ENCODE measurements at regions not wholly inside any gene's neighbourhood (a gene's known extent, or its start where the extent isn't known, plus 50 kb on each side); places are given as distances from the start of the nearest gene placed in this dataset.

GRCh38 chr10:28459453-28460144, 73.3 kb upstream of the WAC start:
- H3K27ac ChIP-seq (ENCODE audit: low read depth, low read length) = no peak overlapping the region

DNA sequence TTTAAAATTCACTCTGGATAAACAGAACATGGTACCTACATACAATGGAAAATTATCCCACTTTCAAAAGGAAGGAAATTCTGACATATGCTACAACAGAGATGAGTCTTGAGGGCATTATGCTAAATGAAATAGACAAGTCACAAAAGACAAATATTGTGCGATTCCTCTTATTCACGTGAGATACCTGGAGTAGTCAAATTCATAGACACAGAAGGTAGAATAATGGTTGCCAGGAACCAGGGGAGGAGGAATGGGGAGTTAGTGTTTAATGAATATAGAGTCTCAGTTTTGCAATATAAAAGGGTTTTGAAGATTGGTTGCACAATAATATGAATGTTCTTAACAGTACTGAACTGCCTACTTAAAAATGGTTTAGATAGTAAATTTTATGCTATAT, 69.8 kb upstream of the WAC start:
- H3K36me3 ChIP-seq (ENCODE audit: control insufficient read depth, low read length) = no peaks in the 10 kb centered on the region
- no peak overlapping the region for H3K4me2 ChIP-seq (ENCODE audit: low read length)
- no peaks in the 10 kb centered on the region for H3F3A ChIP-seq (ENCODE audit: control insufficient read depth, insufficient read depth)
- no peaks in the 10 kb centered on the region for H3K27me3 ChIP-seq (ENCODE audit: control insufficient read depth, low read length)
- no peaks in the 10 kb centered on the region for H3K4me1 ChIP-seq (ENCODE audit: control insufficient read depth, low read length)
- H3K79me2 ChIP-seq (ENCODE audit: control insufficient read depth, low read length) = no peaks in the 10 kb centered on the region
- no peaks in the 10 kb centered on the region for H3K9me2 ChIP-seq (replicated peaks; ENCODE audit: control insufficient read depth, low read length)
- no peak overlapping the region for H3K4me3 ChIP-seq (ENCODE audit: low read length)
- H3K27ac ChIP-seq (ENCODE audit: low read depth, low read length) = no peak overlapping the region
- H4K20me1 ChIP-seq (ENCODE audit: control insufficient read depth, insufficient read depth, low read depth, low read length) = no peaks in the 10 kb centered on the region
- TF ChIP-seq, protein P1, sequence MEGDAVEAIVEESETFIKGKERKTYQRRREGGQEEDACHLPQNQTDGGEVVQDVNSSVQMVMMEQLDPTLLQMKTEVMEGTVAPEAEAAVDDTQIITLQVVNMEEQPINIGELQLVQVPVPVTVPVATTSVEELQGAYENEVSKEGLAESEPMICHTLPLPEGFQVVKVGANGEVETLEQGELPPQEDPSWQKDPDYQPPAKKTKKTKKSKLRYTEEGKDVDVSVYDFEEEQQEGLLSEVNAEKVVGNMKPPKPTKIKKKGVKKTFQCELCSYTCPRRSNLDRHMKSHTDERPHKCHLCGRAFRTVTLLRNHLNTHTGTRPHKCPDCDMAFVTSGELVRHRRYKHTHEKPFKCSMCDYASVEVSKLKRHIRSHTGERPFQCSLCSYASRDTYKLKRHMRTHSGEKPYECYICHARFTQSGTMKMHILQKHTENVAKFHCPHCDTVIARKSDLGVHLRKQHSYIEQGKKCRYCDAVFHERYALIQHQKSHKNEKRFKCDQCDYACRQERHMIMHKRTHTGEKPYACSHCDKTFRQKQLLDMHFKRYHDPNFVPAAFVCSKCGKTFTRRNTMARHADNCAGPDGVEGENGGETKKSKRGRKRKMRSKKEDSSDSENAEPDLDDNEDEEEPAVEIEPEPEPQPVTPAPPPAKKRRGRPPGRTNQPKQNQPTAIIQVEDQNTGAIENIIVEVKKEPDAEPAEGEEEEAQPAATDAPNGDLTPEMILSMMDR (IDR thresholded peaks at IDR 0.05; ENCODE audit: low read depth, low read length, poor library complexity, severe bottlenecking) = no peak
- no peak for TF ChIP-seq EZH2phosphoT487 (IDR thresholded peaks at IDR 0.05; ENCODE audit: borderline replicate concordance, low read length)
- H3K9me3 ChIP-seq (ENCODE audit: control insufficient read depth, insufficient read depth, low read length) = no peaks in the 10 kb centered on the region

More at GRCh38 chr10:28459453-28460144, 73.3 kb upstream of the WAC start:
- no peaks in the 10 kb centered on the region for H3K36me3 ChIP-seq (ENCODE audit: control insufficient read depth, low read length)
- H3K9me2 ChIP-seq (replicated peaks; ENCODE audit: control insufficient read depth, low read length) = no peaks in the 10 kb centered on the region
- no peak overlapping the region for H3K4me2 ChIP-seq (ENCODE audit: low read length)
- H3K79me2 ChIP-seq (ENCODE audit: control insufficient read depth, low read length) = no peaks in the 10 kb centered on the region
- H3F3A ChIP-seq (ENCODE audit: control insufficient read depth, insufficient read depth) = no peaks in the 10 kb centered on the region
- no peaks in the 10 kb centered on the region for H3K27me3 ChIP-seq (ENCODE audit: control insufficient read depth, low read length)
- H4K20me1 ChIP-seq (ENCODE audit: control insufficient read depth, insufficient read depth, low read depth, low read length) = no peaks in the 10 kb centered on the region
- TF ChIP-seq, protein P1 (IDR thresholded peaks at IDR 0.05; ENCODE audit: low read depth, low read length, poor library complexity, severe bottlenecking) = no peak
- no peak for TF ChIP-seq EZH2phosphoT487 (IDR thresholded peaks at IDR 0.05; ENCODE audit: borderline replicate concordance, low read length)
- H3K9me3 ChIP-seq (ENCODE audit: control insufficient read depth, insufficient read depth, low read length) = no peaks in the 10 kb centered on the region
- H3K4me1 ChIP-seq (ENCODE audit: control insufficient read depth, low read length) = no peaks in the 10 kb centered on the region
- H3K4me3 ChIP-seq (ENCODE audit: low read length) = no peak overlapping the region

DNA sequence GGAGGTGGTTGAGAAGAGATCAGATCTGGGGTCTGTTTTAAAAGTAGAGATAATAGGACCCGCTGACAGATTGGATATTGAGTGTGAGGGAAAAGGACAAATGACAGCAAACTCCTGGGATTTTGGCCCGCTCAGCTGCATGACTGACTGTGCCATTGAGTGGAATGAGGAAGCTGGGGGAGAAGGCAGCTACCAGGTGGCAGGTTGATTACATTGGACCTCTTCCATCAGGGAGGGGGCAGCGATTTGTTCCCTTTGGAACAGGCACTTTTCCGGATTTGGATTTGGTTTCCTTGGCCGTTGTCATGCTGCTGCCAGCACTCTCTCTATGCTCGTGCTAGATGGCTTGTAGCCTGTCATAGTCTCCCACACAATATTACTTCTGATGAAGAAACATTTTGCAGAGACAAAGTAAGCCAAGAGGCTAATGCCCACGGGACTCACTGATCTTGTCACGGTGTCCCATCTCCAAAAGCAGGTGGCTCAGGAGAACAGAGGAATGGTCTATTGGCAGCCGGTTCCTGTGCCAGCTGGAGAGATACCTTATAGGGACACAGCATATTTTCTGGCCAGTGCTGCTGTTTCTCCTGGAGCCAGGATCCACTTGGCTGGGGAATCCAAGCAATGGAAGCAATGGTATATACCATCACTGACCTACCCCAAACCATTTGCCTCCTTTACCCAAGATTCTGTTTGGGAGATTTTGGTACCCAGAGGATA, 69.1 kb upstream of the WAC start:
- H3K9me2 ChIP-seq (replicated peaks; ENCODE audit: control insufficient read depth, low read length) = no peaks in the 10 kb centered on the region
- no peaks in the 10 kb centered on the region for H3F3A ChIP-seq (ENCODE audit: control insufficient read depth, insufficient read depth)
- no peaks in the 10 kb centered on the region for H3K36me3 ChIP-seq (ENCODE audit: control insufficient read depth, low read length)
- H3K4me3 ChIP-seq (ENCODE audit: low read length) = no peak overlapping the region
- H3K9me3 ChIP-seq (ENCODE audit: control insufficient read depth, insufficient read depth, low read length) = no peaks in the 10 kb centered on the region
- no peaks in the 10 kb centered on the region for H3K4me1 ChIP-seq (ENCODE audit: control insufficient read depth, low read length)
- H3K27me3 ChIP-seq (ENCODE audit: control insufficient read depth, low read length) = no peaks in the 10 kb centered on the region
- no peak for TF ChIP-seq EZH2phosphoT487 (IDR thresholded peaks at IDR 0.05; ENCODE audit: borderline replicate concordance, low read length)
- TF ChIP-seq, protein P1 (IDR thresholded peaks at IDR 0.05; ENCODE audit: low read depth, low read length, poor library complexity, severe bottlenecking) = no peak
- H3K79me2 ChIP-seq (ENCODE audit: control insufficient read depth, low read length) = no peaks in the 10 kb centered on the region
- H4K20me1 ChIP-seq (ENCODE audit: control insufficient read depth, insufficient read depth, low read depth, low read length) = no peaks in the 10 kb centered on the region
- no peak overlapping the region for H3K4me2 ChIP-seq (ENCODE audit: low read length)
- H3K27ac ChIP-seq (ENCODE audit: low read depth, low read length) = no peak overlapping the region
